SU-DHL-6 (cell line): ENCODE measurements at regions not wholly inside any gene's neighbourhood (a gene's known extent, or its start where the extent isn't known, plus 50 kb on each side); places are given as distances from the start of the nearest gene placed in this dataset.

Experiments
- H2AFZ ChIP-seq: fragments of 200-600 bp; sonication (generic); 2 replicates; pipeline ENCODE4 v1.6.1; 2014; ENCODE audit warnings: low read depth, mild to moderate bottlenecking, moderate library complexity, mixed read lengths, antibody characterized with exemption, low read length; ENCODE audit not compliant: severe bottlenecking
- H3F3A ChIP-seq: fragments of 200-600 bp; shearing (Covaris generic); 2 replicates; pipeline ENCODE4 v1.6.0; 2016; ENCODE audit warnings: antibody characterized with exemption, mild to moderate bottlenecking; ENCODE audit not compliant: insufficient read depth
- H3K27ac ChIP-seq: fragments of 200-600 bp; sonication (generic); 2 replicates; pipeline ENCODE4 v1.5.1; 2016; ENCODE audit warnings: low read depth, mild to moderate bottlenecking, low read length, moderate library complexity, mixed read lengths
- H3K27me3 ChIP-seq: fragments of 200-600 bp; sonication (generic), shearing (Covaris generic); 2 replicates; pipeline ENCODE4 v1.6.0; 2014; ENCODE audit warnings: mild to moderate bottlenecking, low read length
- H3K36me3 ChIP-seq: fragments of 200-600 bp; sonication (generic); 2 replicates; pipeline ENCODE4 v1.6.1; 2014; ENCODE audit warnings: mild to moderate bottlenecking, low read length, mixed read lengths
- H3K4me2 ChIP-seq: fragments of 300-600, 200-600 bp; shearing (Covaris generic), sonication (generic); 2 replicates; pipeline ENCODE4 v1.6.0; 2014; ENCODE audit warnings: low read length, low read depth, mild to moderate bottlenecking; ENCODE audit not compliant: poor library complexity, severe bottlenecking
- H3K4me3 ChIP-seq: fragments of 200-600 bp; sonication (generic); 2 replicates; pipeline ENCODE4 v1.5.1; 2014; ENCODE audit warnings: antibody characterized with exemption, low read length, mild to moderate bottlenecking, mixed read lengths; ENCODE audit not compliant: insufficient read depth, poor library complexity, severe bottlenecking
- H3K79me2 ChIP-seq: fragments of 200-600 bp; sonication (generic); 2 replicates; pipeline ENCODE4 v1.6.1; 2014; ENCODE audit warnings: mild to moderate bottlenecking, low read length, moderate library complexity; ENCODE audit not compliant: insufficient read depth
- H3K9ac ChIP-seq: fragments of 200-600 bp; sonication (generic); 2 replicates; pipeline ENCODE4 v1.7.0; 2014; ENCODE audit warnings: mild to moderate bottlenecking, low read length
- H3K9me2 ChIP-seq: fragments of 200-600 bp; sonication (generic); replicated peaks from 2 replicates; pipeline ENCODE4 v1.6.1; 2014; ENCODE audit warnings: low read length; ENCODE audit not compliant: insufficient read depth
- H3K9me3 ChIP-seq: fragments of 200-600 bp; sonication (generic); 2 replicates; pipeline ENCODE4 v1.6.1; 2014; ENCODE audit warnings: low read length, mixed read lengths; ENCODE audit not compliant: insufficient read depth
- H4K20me1 ChIP-seq: fragments of 200-600 bp; sonication (generic); 2 replicates; pipeline ENCODE4 v1.6.1; 2014; ENCODE audit warnings: low read depth, mild to moderate bottlenecking, antibody characterized with exemption, low read length, moderate library complexity, mixed read lengths
- EZH2phosphoT487 ChIP-seq: fragments of 200-600 bp; sonication (generic), shearing (Covaris generic); conservative IDR thresholded peaks from 2 replicates; pipeline ENCODE4 v1.6.1; 2018; ENCODE audit warnings: mild to moderate bottlenecking, antibody characterized with exemption, low read length, moderate library complexity, mixed read lengths
- TF ChIP-seq, protein P1 (sequence below): fragments of 200-600 bp; sonication (generic); IDR thresholded peaks from one replicate; pipeline ENCODE4 v1.5.1; 2017; ENCODE audit warnings: antibody characterized with exemption, mild to moderate bottlenecking, low read length, moderate library complexity; ENCODE audit not compliant: insufficient read depth, poor library complexity, severe bottlenecking

DNA sequence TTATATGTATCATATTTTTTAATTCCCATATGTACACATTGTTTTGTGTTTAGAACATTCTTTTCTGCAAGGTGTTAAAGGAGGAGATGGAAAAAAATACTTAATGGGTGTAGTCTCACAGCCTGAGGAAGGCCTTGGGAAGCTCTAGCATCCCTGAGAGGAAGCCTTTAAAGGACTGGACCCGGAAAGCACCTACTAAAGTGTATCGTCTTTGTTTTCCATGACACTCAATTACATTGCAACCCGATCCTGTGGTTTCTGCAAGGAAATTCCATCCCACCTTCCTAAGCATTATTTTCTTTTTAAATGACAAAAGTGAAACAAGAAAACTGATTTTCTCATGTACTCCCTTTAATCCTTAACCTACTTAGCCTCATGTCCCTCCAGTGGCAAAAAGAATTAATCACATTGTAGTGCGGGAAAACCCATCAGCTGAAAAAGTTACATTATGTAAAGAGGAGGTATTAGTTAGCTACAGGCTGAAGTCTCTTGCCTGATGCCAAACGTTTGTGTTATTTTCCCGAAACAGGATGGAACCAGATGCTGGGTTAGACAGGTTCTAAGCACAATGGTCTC lies 147.8 kb upstream of the CPSF6 start:
- no peak overlapping the region for H3K4me2 ChIP-seq
- no peaks in the 10 kb centered on the region for H3K27me3 ChIP-seq
- H2AFZ ChIP-seq, result no peak overlapping the region
- no peaks in the 10 kb centered on the region for H3F3A ChIP-seq
- H3K4me3 ChIP-seq, result no peak overlapping the region
- H4K20me1 ChIP-seq, result no peaks in the 10 kb centered on the region
- TF ChIP-seq, protein P1, sequence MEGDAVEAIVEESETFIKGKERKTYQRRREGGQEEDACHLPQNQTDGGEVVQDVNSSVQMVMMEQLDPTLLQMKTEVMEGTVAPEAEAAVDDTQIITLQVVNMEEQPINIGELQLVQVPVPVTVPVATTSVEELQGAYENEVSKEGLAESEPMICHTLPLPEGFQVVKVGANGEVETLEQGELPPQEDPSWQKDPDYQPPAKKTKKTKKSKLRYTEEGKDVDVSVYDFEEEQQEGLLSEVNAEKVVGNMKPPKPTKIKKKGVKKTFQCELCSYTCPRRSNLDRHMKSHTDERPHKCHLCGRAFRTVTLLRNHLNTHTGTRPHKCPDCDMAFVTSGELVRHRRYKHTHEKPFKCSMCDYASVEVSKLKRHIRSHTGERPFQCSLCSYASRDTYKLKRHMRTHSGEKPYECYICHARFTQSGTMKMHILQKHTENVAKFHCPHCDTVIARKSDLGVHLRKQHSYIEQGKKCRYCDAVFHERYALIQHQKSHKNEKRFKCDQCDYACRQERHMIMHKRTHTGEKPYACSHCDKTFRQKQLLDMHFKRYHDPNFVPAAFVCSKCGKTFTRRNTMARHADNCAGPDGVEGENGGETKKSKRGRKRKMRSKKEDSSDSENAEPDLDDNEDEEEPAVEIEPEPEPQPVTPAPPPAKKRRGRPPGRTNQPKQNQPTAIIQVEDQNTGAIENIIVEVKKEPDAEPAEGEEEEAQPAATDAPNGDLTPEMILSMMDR, result no peak
- no peak for TF ChIP-seq EZH2phosphoT487
- no peak overlapping the region for H3K27ac ChIP-seq
- no peaks in the 10 kb centered on the region for H3K9me3 ChIP-seq
- H3K79me2 ChIP-seq, result no peaks in the 10 kb centered on the region
- H3K9ac ChIP-seq, result no peak overlapping the region
- no peaks in the 10 kb centered on the region for H3K9me2 ChIP-seq
- H3K36me3 ChIP-seq, result no peaks in the 10 kb centered on the region

DNA sequence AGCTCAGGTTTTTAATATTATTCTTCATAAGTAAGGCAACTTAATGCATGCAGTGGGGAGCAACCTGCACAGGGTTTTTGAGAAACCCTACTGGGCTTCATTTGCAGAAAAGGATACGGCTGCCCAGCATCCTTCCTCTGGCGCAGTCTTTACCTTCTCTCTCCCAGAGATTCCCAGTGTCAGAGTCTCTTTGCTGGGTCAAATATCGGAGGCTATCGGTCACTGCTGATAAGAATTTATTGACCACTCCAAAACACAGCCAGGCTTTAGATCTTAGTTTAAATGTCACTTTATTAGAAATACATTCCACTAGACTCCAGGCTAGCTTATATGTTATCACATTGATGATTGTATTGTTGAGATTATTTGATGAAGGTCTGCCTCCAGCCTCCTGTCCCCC lies 147.2 kb upstream of the CPSF6 start:
- no peak overlapping the region for H2AFZ ChIP-seq
- H3K36me3 ChIP-seq, result no peaks in the 10 kb centered on the region
- no peak overlapping the region for H3K4me2 ChIP-seq
- H3K79me2 ChIP-seq, result no peaks in the 10 kb centered on the region
- no peaks in the 10 kb centered on the region for H3K9me2 ChIP-seq
- no peak overlapping the region for H3K4me3 ChIP-seq
- no peaks in the 10 kb centered on the region for H3K27me3 ChIP-seq
- no peaks in the 10 kb centered on the region for H3K9me3 ChIP-seq
- no peaks in the 10 kb centered on the region for H3F3A ChIP-seq
- TF ChIP-seq EZH2phosphoT487, result no peak
- TF ChIP-seq, protein P1, result no peak
- H4K20me1 ChIP-seq, result no peaks in the 10 kb centered on the region
- no peak overlapping the region for H3K9ac ChIP-seq
- no peak overlapping the region for H3K27ac ChIP-seq

DNA sequence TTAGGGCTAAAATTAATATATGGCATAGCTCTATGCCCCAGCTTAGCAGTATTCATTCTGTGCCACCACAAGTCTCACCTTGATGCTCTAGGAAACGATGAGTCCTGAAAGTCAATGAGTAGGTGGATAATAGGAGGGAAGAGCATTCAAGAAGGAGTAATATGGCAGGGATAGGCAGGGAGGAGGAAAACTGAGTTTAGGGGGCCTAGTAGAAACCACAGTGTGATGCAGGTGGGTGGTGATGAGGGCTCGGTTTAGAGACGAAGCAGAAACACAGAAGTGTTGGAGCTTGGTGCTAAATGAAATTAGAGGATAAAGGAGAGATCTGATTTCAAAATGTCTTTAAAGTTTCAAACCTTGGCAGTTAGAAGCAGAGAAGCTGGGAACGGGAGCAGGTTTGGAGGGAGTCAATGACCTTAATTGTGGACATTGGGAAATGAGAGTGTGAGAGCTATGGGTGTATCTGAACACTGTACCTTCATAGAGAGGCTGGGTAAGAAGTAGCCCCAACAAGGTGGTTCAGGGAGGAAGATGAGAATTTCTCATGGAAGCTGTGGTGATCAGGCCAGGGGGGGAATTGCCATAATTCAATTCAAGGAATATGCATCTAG lies 144.7 kb upstream of the CPSF6 start:
- Histone ChIP-seq H3K27me3 (no peaks in the 10 kb centered on the region), H3K9me2 (no peaks in the 10 kb centered on the region), H3K27ac (no peak overlapping the region), H3K79me2 (no peaks in the 10 kb centered on the region), H2AFZ (no peak overlapping the region), H3K4me3 (no peak overlapping the region), H3K9ac (no peak overlapping the region), H3K36me3 (no peaks in the 10 kb centered on the region), H3F3A (no peaks in the 10 kb centered on the region), H4K20me1 (no peaks in the 10 kb centered on the region), H3K4me2 (no peak overlapping the region), H3K9me3 (no peaks in the 10 kb centered on the region)
- TF ChIP-seq, protein P1, result no peak
- TF ChIP-seq EZH2phosphoT487, result no peak
